Suppressor macrophage treated with lipopolysaccharide for 1 hour (primary cell): ENCODE measurements at regions not wholly inside any gene's neighbourhood (a gene's known extent, or its start where the extent isn't known, plus 50 kb on each side); places are given as distances from the start of the nearest gene placed in this dataset.

Experiments used
- DNase-seq, 3 donors: peaks; one replicate each; pipeline ENCODE4 v3.0.0-alpha.2; 2020 to 2022

GRCh38 chr7:38086857-38087256, 91.2 kb upstream of the STARD3NL start:
- no peak for DNase-seq

GRCh38 chr7:38102507-38102906, 75.5 kb upstream of the STARD3NL start:
- DNase-seq: no peak

GRCh38 chr7:38105874-38106483, 72.1 kb upstream of the STARD3NL start:
- DNase-seq: peak; percentile 69 to 82 (median 75)

- peak; percentile 67 to 78 (median 77) for DNase-seq
These were observed 70.6 kb upstream of the STARD3NL start for GRCh38 chr7:38107486-38107893.

GRCh38 chr7:38112075-38112474, 66.0 kb upstream of the STARD3NL start:
- no peak for DNase-seq

GRCh38 chr7:38120076-38120475, 58.0 kb upstream of the STARD3NL start:
- DNase-seq: no peak

- DNase-seq: no peak
These were observed 55.5 kb upstream of the STARD3NL start for GRCh38 chr7:38122501-38122900.

GRCh38 chr7:38123494-38123893, 54.6 kb upstream of the STARD3NL start:
- no peak for DNase-seq

GRCh38 chr7:38127216-38128207, 50.5 kb upstream of the STARD3NL start:
- DNase-seq: no peak
